ENCODE measurements at regions not wholly inside any gene's neighbourhood (a gene's known extent, or its start where the extent isn't known, plus 50 kb on each side); places are given as distances from the start of the nearest gene placed in this dataset.
"Not testable (repeated sequence)": the region's sequence is repeated elsewhere in the genome, so short reads cannot be mapped to it uniquely, and the experiment has no call there.

- H3K9me3 Mint-ChIP-seq = no peaks in the 10 kb centered on the region
- no peak overlapping the region for H3K4me3 Mint-ChIP-seq
- no peak overlapping the region for H3K27ac Mint-ChIP-seq
- H3K27me3 Mint-ChIP-seq = no peaks in the 10 kb centered on the region
- no peaks in the 10 kb centered on the region for H3K4me1 Mint-ChIP-seq
- no peaks in the 10 kb centered on the region for H3K36me3 Mint-ChIP-seq
Measured at GRCh38 chr18:1657876-1658275, 753.2 kb downstream of the ADCYAP1 start.

- Mint-ChIP-seq H3K36me3 (no peaks in the 10 kb centered on the region), H3K4me1 (no peaks in the 10 kb centered on the region), H3K27me3 (peaks cover 4% of the 10 kb centered on the region), H3K27ac (no peak overlapping the region), H3K9me3 (no peaks in the 10 kb centered on the region), H3K4me3 (no peak overlapping the region)
Measured at GRCh38 chr18:1658908-1659566, 754.4 kb downstream of the ADCYAP1 start.

GRCh38 chr18:1663879-1664705, 759.4 kb downstream of the ADCYAP1 start:
- Mint-ChIP-seq H3K4me3 (no peak overlapping the region), H3K27ac (no peak overlapping the region), H3K27me3 (peaks cover 11% of the 10 kb centered on the region), H3K4me1 (no peaks in the 10 kb centered on the region), H3K9me3 (no peaks in the 10 kb centered on the region), H3K36me3 (no peaks in the 10 kb centered on the region)

GRCh38 chr18:1665079-1665478, 760.4 kb downstream of the ADCYAP1 start:
- Mint-ChIP-seq H3K4me1 (no peaks in the 10 kb centered on the region), H3K9me3 (no peaks in the 10 kb centered on the region), H3K4me3 (no peak overlapping the region), H3K27ac (no peak overlapping the region), H3K36me3 (no peaks in the 10 kb centered on the region), H3K27me3 (peaks cover 12% of the 10 kb centered on the region)

GRCh38 chr18:1668279-1668678, 763.6 kb downstream of the ADCYAP1 start:
- no peak overlapping the region for H3K4me3 Mint-ChIP-seq
- no peaks in the 10 kb centered on the region for H3K36me3 Mint-ChIP-seq
- H3K27ac Mint-ChIP-seq = no peak overlapping the region
- H3K4me1 Mint-ChIP-seq = no peaks in the 10 kb centered on the region
- H3K9me3 Mint-ChIP-seq = no peaks in the 10 kb centered on the region
- peaks cover 14% of the 10 kb centered on the region for H3K27me3 Mint-ChIP-seq

- not testable (repeated sequence) for H3K36me3 Mint-ChIP-seq, H3K27ac Mint-ChIP-seq, H3K4me3 Mint-ChIP-seq, H3K4me1 Mint-ChIP-seq, H3K9me3 Mint-ChIP-seq, H3K27me3 Mint-ChIP-seq
Measured at GRCh38 chr18:1671710-1672109, 767.0 kb downstream of the ADCYAP1 start.

- Mint-ChIP-seq H3K9me3 (peaks cover 5% of the 10 kb centered on the region), H3K27ac (no peak overlapping the region), H3K27me3 (no peaks in the 10 kb centered on the region), H3K36me3 (no peaks in the 10 kb centered on the region), H3K4me3 (no peak overlapping the region), H3K4me1 (no peaks in the 10 kb centered on the region)
Measured at GRCh38 chr18:1676387-1676786, 771.7 kb downstream of the ADCYAP1 start.

GRCh38 chr18:1680108-1680507, 775.4 kb downstream of the ADCYAP1 start:
- H3K36me3 Mint-ChIP-seq = no peaks in the 10 kb centered on the region
- peaks cover 5% of the 10 kb centered on the region for H3K9me3 Mint-ChIP-seq
- H3K4me3 Mint-ChIP-seq = no peak overlapping the region
- H3K27me3 Mint-ChIP-seq = no peaks in the 10 kb centered on the region
- no peak overlapping the region for H3K27ac Mint-ChIP-seq
- H3K4me1 Mint-ChIP-seq = no peaks in the 10 kb centered on the region

- Mint-ChIP-seq H3K27me3 (no peaks in the 10 kb centered on the region), H3K27ac (no peak overlapping the region), H3K36me3 (no peaks in the 10 kb centered on the region), H3K9me3 (peaks cover 5% of the 10 kb centered on the region), H3K4me1 (no peaks in the 10 kb centered on the region), H3K4me3 (no peak overlapping the region)
Measured at GRCh38 chr18:1691863-1692262, 787.2 kb downstream of the ADCYAP1 start.

- no peaks in the 10 kb centered on the region for H3K9me3 Mint-ChIP-seq
- no peaks in the 10 kb centered on the region for H3K4me1 Mint-ChIP-seq
- H3K36me3 Mint-ChIP-seq = no peaks in the 10 kb centered on the region
- H3K27ac Mint-ChIP-seq = no peak overlapping the region
- no peaks in the 10 kb centered on the region for H3K27me3 Mint-ChIP-seq
- no peak overlapping the region for H3K4me3 Mint-ChIP-seq
Measured at GRCh38 chr18:1708006-1708405, 803.3 kb downstream of the ADCYAP1 start.

- no peaks in the 10 kb centered on the region for H3K4me1 Mint-ChIP-seq
- no peaks in the 10 kb centered on the region for H3K27me3 Mint-ChIP-seq
- no peak overlapping the region for H3K27ac Mint-ChIP-seq
- H3K36me3 Mint-ChIP-seq = no peaks in the 10 kb centered on the region
- no peak overlapping the region for H3K4me3 Mint-ChIP-seq
- H3K9me3 Mint-ChIP-seq = no peaks in the 10 kb centered on the region
Measured at GRCh38 chr18:1710114-1710513, 805.4 kb downstream of the ADCYAP1 start.

- Mint-ChIP-seq H3K4me1 (no peaks in the 10 kb centered on the region), H3K4me3 (no peak overlapping the region), H3K27ac (no peak overlapping the region), H3K36me3 (no peaks in the 10 kb centered on the region), H3K27me3 (no peaks in the 10 kb centered on the region), H3K9me3 (peaks cover 3% of the 10 kb centered on the region)
Measured at GRCh38 chr18:1732143-1732542, 827.5 kb downstream of the ADCYAP1 start.

- Mint-ChIP-seq H3K4me1 (no peaks in the 10 kb centered on the region), H3K27me3 (no peaks in the 10 kb centered on the region), H3K36me3 (no peaks in the 10 kb centered on the region), H3K4me3 (no peak overlapping the region), H3K9me3 (no peaks in the 10 kb centered on the region), H3K27ac (no peak overlapping the region)
Measured at GRCh38 chr18:1746131-1746530, 825.2 kb downstream of the METTL4 start.

- Mint-ChIP-seq H3K4me1 (no peaks in the 10 kb centered on the region), H3K9me3 (peaks cover 6% of the 10 kb centered on the region), H3K4me3 (no peak overlapping the region), H3K36me3 (no peaks in the 10 kb centered on the region), H3K27me3 (no peaks in the 10 kb centered on the region), H3K27ac (no peak overlapping the region)
Measured at GRCh38 chr18:1751249-1751648, 820.1 kb downstream of the METTL4 start.

GRCh38 chr18:1760901-1761300, 810.4 kb downstream of the METTL4 start:
- Mint-ChIP-seq H3K9me3 (peaks cover 12% of the 10 kb centered on the region), H3K4me3 (no peak overlapping the region), H3K27me3 (no peaks in the 10 kb centered on the region), H3K36me3 (no peaks in the 10 kb centered on the region), H3K4me1 (no peaks in the 10 kb centered on the region), H3K27ac (no peak overlapping the region)

- Mint-ChIP-seq H3K36me3 (no peaks in the 10 kb centered on the region), H3K27ac (no peak overlapping the region), H3K4me3 (no peak overlapping the region), H3K4me1 (no peaks in the 10 kb centered on the region), H3K9me3 (no peaks in the 10 kb centered on the region), H3K27me3 (no peaks in the 10 kb centered on the region)
Measured at GRCh38 chr18:1774261-1774660, 797.0 kb downstream of the METTL4 start.

Measured in activated naive CD4-positive, alpha-beta T cell treated with anti-CD3 and anti-CD28 coated beads, Interleukin-2, amount 50 U/mL, for 24 hours (primary cell).